Prostate gland (tissue), 2 donors: ENCODE measurements at regions not wholly inside any gene's neighbourhood (a gene's known extent, or its start where the extent isn't known, plus 50 kb on each side); places are given as distances from the start of the nearest gene placed in this dataset.
"Not testable (repeated sequence)": the region's sequence is repeated elsewhere in the genome, so short reads cannot be mapped to it uniquely, and the experiment has no call there.

Experiments
- DNase-seq: peaks from one replicate; pipeline ENCODE4 v3.0.0-alpha.2; 2019; ENCODE audit warnings: low spot score
- H3K27ac ChIP-seq, 2 donors: fragments of 200-600 bp; sonication (generic); 2 replicates each; pipeline ENCODE4 v1.5.1; 2017 to 2019
- H3K27me3 ChIP-seq: fragments of 200-600 bp; sonication (generic); replicated peaks from 2 replicates; pipeline ENCODE4 v1.5.1; 2019; ENCODE audit not compliant: insufficient read depth
- H3K36me3 ChIP-seq, 2 donors: fragments of 200-600 bp; sonication (generic); 1 replicate in 1 of 2; 2 replicates in 1 of 2; pipeline versions ENCODE4 v1.5.1 to v1.8.1; 2017 to 2019
- H3K4me1 ChIP-seq: fragments of 200-600 bp; sonication (generic); replicated peaks from 2 replicates; pipeline ENCODE4 v1.5.1; 2019
- H3K4me3 ChIP-seq, 2 donors: fragments of 200-600 bp; sonication (generic); 2 replicates each; pipeline ENCODE4 v1.5.1; 2017 to 2019
- H3K9me3 ChIP-seq: fragments of 200-600 bp; sonication (generic); 2 replicates; pipeline ENCODE4 v1.5.1; 2017
- WGBS: methylation state at CpG from one replicate; pipeline ENCODE4 v1.1.5; 2018; 5-methylcytosine and 5-hydroxymethylcytosine counted together
- intact Hi-C: fragments of 100-400 bp; cut with DNase I; formaldehyde crosslinking; loops from one replicate; pipeline ENCODE4 v1.14.2; 2022

DNA sequence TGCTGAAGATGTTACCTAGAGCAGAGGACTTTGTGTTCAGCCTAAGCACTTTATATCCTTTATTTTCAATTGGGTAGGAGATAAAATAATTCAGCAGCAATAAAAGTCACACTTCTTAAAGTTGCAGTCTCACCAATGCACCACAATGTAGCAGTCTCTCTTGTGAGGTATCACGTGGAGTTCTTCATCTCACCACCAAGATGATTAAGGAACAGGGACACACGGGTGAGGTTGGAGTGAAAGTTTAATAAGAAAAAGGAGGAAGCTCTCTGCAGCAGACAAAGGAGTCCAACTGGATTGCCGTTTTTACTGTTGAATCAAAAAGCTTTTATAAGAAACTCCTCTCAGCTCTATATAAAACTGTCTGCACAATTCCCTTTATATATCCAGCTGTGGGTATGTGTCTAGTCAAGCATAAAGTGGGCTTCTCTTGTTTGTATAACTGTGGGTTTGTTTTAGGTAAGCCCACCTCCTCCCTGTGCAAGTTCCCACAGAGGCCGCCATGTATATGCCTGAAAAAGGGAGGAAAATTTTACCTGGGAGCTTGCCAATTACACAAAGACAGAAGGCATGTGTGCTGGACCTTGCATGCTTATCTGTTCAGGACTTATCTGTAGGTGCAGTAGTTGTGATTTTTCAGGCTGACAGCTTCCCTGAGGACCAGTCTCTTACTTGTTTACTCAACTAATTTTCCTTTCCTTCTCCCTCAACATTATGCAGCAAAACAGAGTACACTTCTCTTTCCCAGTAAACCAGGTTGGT lies 1497.2 kb upstream of the TPTE start:
- H3K36me3 ChIP-seq, H3K27me3 ChIP-seq, DNase-seq, H3K4me1 ChIP-seq, H3K9me3 ChIP-seq, H3K4me3 ChIP-seq, intact Hi-C loops, H3K27ac ChIP-seq: not testable (repeated sequence)
- 35% methylated on average over 4 of the region's 4 CpGs for WGBS

GRCh38 chr21:9026729-9027416 lies 1494.5 kb upstream of the TPTE start:
- H3K27ac ChIP-seq, H3K4me3 ChIP-seq, intact Hi-C loops, H3K4me1 ChIP-seq, H3K36me3 ChIP-seq, DNase-seq, H3K27me3 ChIP-seq, H3K9me3 ChIP-seq: not testable (repeated sequence)
- WGBS = 21% methylated on average over 2 of the region's 2 CpGs

DNA sequence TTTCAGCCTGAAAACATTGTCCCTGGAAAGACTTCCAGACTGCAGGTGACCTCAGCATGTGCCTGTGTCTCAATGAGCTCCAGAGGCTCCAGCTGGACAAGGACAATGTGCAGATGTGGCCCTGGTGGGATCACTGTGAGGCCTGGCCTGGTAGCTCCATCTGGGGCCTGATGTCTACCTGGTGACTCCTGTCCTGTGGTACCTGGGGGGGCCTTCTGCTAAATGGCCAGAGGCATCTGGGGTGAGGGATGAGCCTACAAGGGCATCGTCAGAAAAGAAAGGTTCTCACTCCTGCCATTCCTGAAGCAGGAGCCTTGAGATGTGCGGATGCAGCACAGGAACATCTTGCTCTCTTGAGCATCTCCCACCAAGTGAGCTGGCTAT lies 1494.0 kb upstream of the TPTE start:
- DNase-seq, H3K4me1 ChIP-seq, H3K27ac ChIP-seq, H3K36me3 ChIP-seq, H3K4me3 ChIP-seq, H3K9me3 ChIP-seq, intact Hi-C loops, H3K27me3 ChIP-seq: not testable (repeated sequence)
- WGBS = 69% methylated on average over 2 of the region's 2 CpGs

DNA sequence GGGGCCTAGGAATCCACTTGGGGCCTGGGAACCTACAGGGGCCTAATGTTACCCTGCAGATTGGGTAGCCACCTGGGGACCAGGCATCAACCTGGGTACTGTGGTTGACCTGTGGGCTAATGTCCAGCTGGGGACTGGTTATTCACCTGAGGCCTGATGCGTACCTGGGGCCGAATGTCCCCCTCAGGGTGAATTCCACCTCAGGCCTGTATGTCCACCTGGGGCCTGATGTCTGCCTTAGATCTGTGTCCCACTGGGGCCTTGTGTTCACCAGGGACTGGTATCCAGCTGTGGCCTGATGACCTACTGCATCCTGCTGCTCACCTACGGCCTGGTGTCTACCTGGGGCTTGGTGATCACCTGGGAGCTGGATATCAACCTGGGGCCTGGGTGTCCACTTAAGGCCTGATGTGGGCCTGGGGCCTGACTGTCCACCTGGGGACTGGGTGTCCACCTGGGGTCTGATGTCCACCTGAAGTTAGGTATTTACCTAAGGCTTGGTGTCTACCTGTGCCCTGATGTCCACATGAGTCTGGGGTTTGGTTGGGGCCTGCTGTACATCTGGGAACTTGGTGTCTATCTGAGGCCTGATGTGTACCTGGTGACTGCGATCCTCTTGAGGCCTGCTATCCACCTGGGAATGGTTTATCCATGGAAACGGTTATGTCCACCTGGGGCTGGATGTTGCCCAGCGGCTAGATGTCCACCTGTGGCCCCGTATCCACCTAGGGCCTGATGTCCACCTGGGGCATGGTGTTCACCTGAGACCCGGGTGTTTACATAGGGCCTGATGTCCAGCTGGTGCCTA lies 1492.6 kb upstream of the TPTE start:
- H3K36me3 ChIP-seq, H3K27me3 ChIP-seq, H3K27ac ChIP-seq, H3K4me3 ChIP-seq, intact Hi-C loops, H3K4me1 ChIP-seq, H3K9me3 ChIP-seq, DNase-seq: not testable (repeated sequence)
- 80% methylated on average over 8 of the region's 8 CpGs for WGBS

- H3K9me3 ChIP-seq, H3K4me3 ChIP-seq, H3K4me1 ChIP-seq, H3K36me3 ChIP-seq, DNase-seq, H3K27ac ChIP-seq, H3K27me3 ChIP-seq, intact Hi-C loops: not testable (repeated sequence)
- WGBS = 75% methylated on average over 2 of the region's 2 CpGs
These were observed 1491.2 kb upstream of the TPTE start for GRCh38 chr21:9030141-9030665.

- intact Hi-C loops, H3K4me1 ChIP-seq, H3K27me3 ChIP-seq, DNase-seq, H3K4me3 ChIP-seq, H3K36me3 ChIP-seq, H3K9me3 ChIP-seq, H3K27ac ChIP-seq: not testable (repeated sequence)
- WGBS = 72% methylated on average over 5 of the region's 5 CpGs
These were observed 1489.7 kb upstream of the TPTE start for GRCh38 chr21:9031482-9032374.

GRCh38 chr21:9032547-9032946 lies 1488.8 kb upstream of the TPTE start:
- H3K4me3 ChIP-seq, DNase-seq, H3K4me1 ChIP-seq, H3K9me3 ChIP-seq, H3K27ac ChIP-seq, H3K36me3 ChIP-seq, intact Hi-C loops, H3K27me3 ChIP-seq: not testable (repeated sequence)
- no CpG with 5 or more reads among the region's 2 CpGs for WGBS

DNA sequence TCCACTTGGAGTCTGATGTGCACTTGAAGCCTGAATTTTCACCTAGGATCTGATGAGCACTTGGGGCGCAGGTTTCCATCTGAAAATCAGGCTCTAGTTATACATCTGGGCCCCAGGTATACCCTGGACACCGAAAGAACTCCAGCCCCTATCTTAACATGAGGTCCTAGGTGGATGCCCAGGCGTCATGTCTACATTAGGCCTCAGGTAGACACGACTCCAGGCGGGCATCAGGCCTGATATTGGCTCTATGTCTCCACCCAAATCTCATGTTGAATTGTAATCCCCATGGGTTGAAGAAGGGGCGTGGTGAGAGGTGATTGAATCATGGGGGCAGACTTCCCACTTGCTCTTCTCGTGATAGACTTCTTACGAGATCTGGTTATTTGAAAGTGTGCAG lies 1488.1 kb upstream of the TPTE start:
- H3K36me3 ChIP-seq, intact Hi-C loops, DNase-seq, H3K27ac ChIP-seq, H3K4me1 ChIP-seq, H3K9me3 ChIP-seq, H3K4me3 ChIP-seq, H3K27me3 ChIP-seq: not testable (repeated sequence)
- WGBS = 56% methylated on average over 8 of the region's 8 CpGs

DNA sequence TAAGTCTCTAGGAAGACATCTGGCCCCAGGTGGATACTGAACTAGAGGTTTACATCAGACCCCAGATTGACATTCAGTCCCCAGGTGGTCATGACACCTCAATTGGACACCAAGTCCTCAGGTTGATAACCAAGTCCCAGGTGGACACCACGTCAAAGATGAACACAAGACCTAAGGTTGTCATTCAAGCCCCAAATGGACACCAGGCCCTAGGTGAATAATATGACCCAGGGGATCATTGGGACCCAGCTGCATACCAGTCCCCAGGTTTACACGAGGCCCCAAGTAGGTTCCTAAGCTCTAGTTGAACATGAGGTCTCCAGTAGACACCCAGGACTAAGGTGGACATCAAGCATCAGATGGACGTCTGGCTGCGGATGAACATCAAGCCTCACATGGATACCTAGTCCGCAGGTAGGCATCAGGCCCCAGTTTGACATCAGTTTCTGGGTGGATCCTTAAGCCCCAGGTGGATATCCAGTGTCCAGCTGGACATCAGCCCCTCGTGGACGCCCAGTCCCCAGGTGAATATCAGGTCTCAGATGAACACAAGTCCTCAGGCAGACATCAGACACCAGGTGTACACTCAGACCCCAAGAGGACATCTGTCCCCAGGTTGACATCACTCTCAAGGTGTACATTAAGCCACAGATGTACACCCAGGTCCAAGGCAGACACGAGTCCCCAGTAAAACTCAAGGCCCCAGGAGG lies 1486.7 kb upstream of the TPTE start:
- DNase-seq, H3K4me1 ChIP-seq, H3K9me3 ChIP-seq, intact Hi-C loops, H3K4me3 ChIP-seq, H3K36me3 ChIP-seq, H3K27me3 ChIP-seq, H3K27ac ChIP-seq: not testable (repeated sequence)
- 69% methylated on average over 5 of the region's 8 CpGs for WGBS

DNA sequence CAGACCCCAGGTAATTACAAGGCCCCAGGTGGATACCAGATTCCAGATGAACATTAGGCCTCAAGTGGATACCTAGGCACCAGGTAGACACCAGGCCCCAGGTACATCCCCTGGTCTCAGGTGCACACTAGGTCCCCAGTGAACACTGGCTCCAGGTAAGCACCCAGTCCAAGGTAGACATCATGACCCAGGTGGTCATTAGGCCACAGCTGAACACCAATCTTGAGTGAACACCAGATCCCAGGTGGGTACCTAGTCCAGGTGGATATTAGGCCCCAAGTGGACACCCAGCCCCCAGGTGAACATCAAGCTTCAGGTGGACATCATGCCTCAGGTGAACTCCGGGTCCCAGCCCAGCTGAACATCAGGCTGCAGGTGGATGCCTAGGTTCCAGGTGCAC lies 1486.2 kb upstream of the TPTE start:
- intact Hi-C loops, H3K27me3 ChIP-seq, H3K4me1 ChIP-seq, H3K36me3 ChIP-seq, H3K27ac ChIP-seq, H3K9me3 ChIP-seq, H3K4me3 ChIP-seq, DNase-seq: not testable (repeated sequence)
- 100% methylated on average over 1 of the region's 1 CpG for WGBS

DNA sequence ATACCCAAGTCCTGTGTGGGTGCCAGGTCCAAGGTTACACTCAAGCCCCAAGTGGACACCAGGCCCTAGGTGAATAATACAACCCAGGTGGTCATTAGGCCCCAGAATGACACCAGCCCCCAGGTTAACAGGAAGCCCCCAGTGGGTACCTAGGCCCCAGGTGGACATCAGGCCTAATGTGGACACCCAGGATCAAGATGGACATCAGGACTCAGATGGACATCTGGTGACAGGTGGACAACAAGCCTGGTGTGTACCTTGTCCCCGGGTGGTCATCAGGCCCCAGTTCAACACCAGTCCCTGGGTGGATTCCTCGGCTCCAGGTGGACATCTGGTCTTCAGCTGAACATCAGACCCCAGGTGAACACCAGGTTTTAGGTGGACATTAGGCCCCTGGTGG lies 1485.4 kb upstream of the TPTE start:
- H3K9me3 ChIP-seq, DNase-seq, H3K27me3 ChIP-seq, H3K4me1 ChIP-seq, H3K36me3 ChIP-seq, intact Hi-C loops, H3K27ac ChIP-seq, H3K4me3 ChIP-seq: not testable (repeated sequence)
- 71% methylated on average over 2 of the region's 2 CpGs for WGBS
